ENCODE measurements at regions not wholly inside any gene's neighbourhood (a gene's known extent, or its start where the extent isn't known, plus 50 kb on each side); places are given as distances from the start of the nearest gene placed in this dataset.

- H2AFZ ChIP-seq (ENCODE audit: low read length): no peak overlapping the region
- no peaks in the 10 kb centered on the region for H3K9me3 ChIP-seq (ENCODE audit: low read length)
- H3F3A ChIP-seq (ENCODE audit: insufficient read depth, low read length): no peaks in the 10 kb centered on the region
- TF ChIP-seq CTCF (IDR thresholded peaks at IDR 0.05; ENCODE audit: low read length) (no peak), EZH2 (IDR thresholded peaks at IDR 0.05; ENCODE audit: borderline replicate concordance, low read length) (no peak)
- no peak overlapping the region for H3K27ac ChIP-seq (ENCODE audit: low read depth, low read length, poor library complexity, severe bottlenecking)
- no peaks in the 10 kb centered on the region for H3K27me3 ChIP-seq (ENCODE audit: insufficient read depth, low read length)
- no peaks in the 10 kb centered on the region for H3K36me3 ChIP-seq (ENCODE audit: insufficient read depth, low read length)
- no peak overlapping the region for H3K4me2 ChIP-seq (ENCODE audit: low read length)
- no peaks in the 10 kb centered on the region for H3K4me1 ChIP-seq (ENCODE audit: insufficient read depth, low read length, severe bottlenecking)
- no peak overlapping the region for H3K9ac ChIP-seq (ENCODE audit: low read length)
- no peaks in the 10 kb centered on the region for H3K79me2 ChIP-seq (ENCODE audit: insufficient read depth, low read length)
- no peak overlapping the region for H3K4me3 ChIP-seq (ENCODE audit: low read depth, low read length, poor library complexity, severe bottlenecking)
- H3K9me2 ChIP-seq (ENCODE audit: low read depth, low read length): no peaks in the 10 kb centered on the region
- H4K20me1 ChIP-seq (ENCODE audit: insufficient read depth, low read length): no peaks in the 10 kb centered on the region
Observed at GRCh38 chr11:96990914-96991313, 601.1 kb downstream of the JRKL start.

GRCh38 chr11:97000481-97000880 lies 610.7 kb downstream of the JRKL start:
- TF ChIP-seq EZH2 (IDR thresholded peaks at IDR 0.05; ENCODE audit: borderline replicate concordance, low read length): no peak
- TF ChIP-seq CTCF (IDR thresholded peaks at IDR 0.05; ENCODE audit: low read length): no peak
- Histone ChIP-seq H2AFZ (ENCODE audit: low read length) (no peak overlapping the region), H3K4me1 (ENCODE audit: insufficient read depth, low read length, severe bottlenecking) (no peaks in the 10 kb centered on the region), H4K20me1 (ENCODE audit: insufficient read depth, low read length) (no peaks in the 10 kb centered on the region), H3K79me2 (ENCODE audit: insufficient read depth, low read length) (no peaks in the 10 kb centered on the region), H3K27ac (ENCODE audit: low read depth, low read length, poor library complexity, severe bottlenecking) (no peak overlapping the region), H3K27me3 (ENCODE audit: insufficient read depth, low read length) (no peaks in the 10 kb centered on the region), H3K4me2 (ENCODE audit: low read length) (no peak overlapping the region), H3K36me3 (ENCODE audit: insufficient read depth, low read length) (no peaks in the 10 kb centered on the region), H3F3A (ENCODE audit: insufficient read depth, low read length) (no peaks in the 10 kb centered on the region), H3K9ac (ENCODE audit: low read length) (no peak overlapping the region), H3K9me3 (ENCODE audit: low read length) (no peaks in the 10 kb centered on the region), H3K4me3 (ENCODE audit: low read depth, low read length, poor library complexity, severe bottlenecking) (no peak overlapping the region), H3K9me2 (ENCODE audit: low read depth, low read length) (no peaks in the 10 kb centered on the region)

- H3F3A ChIP-seq (ENCODE audit: insufficient read depth, low read length): no peaks in the 10 kb centered on the region
Observed at GRCh38 chr11:97007283-97007682, 617.5 kb downstream of the JRKL start.

More at GRCh38 chr11:97007283-97007682, 617.5 kb downstream of the JRKL start:
- H3K4me1 ChIP-seq (ENCODE audit: insufficient read depth, low read length, severe bottlenecking): no peaks in the 10 kb centered on the region
- H3K9me3 ChIP-seq (ENCODE audit: low read length): no peaks in the 10 kb centered on the region
- H3K27me3 ChIP-seq (ENCODE audit: insufficient read depth, low read length): no peaks in the 10 kb centered on the region
- H3K9me2 ChIP-seq (ENCODE audit: low read depth, low read length): no peaks in the 10 kb centered on the region
- H4K20me1 ChIP-seq (ENCODE audit: insufficient read depth, low read length): no peaks in the 10 kb centered on the region
- TF ChIP-seq EZH2 (IDR thresholded peaks at IDR 0.05; ENCODE audit: borderline replicate concordance, low read length) (no peak), CTCF (IDR thresholded peaks at IDR 0.05; ENCODE audit: low read length) (no peak)
- no peak overlapping the region for H3K4me3 ChIP-seq (ENCODE audit: low read depth, low read length, poor library complexity, severe bottlenecking)
- H3K4me2 ChIP-seq (ENCODE audit: low read length): no peak overlapping the region
- H3K36me3 ChIP-seq (ENCODE audit: insufficient read depth, low read length): no peaks in the 10 kb centered on the region
- H3K79me2 ChIP-seq (ENCODE audit: insufficient read depth, low read length): no peaks in the 10 kb centered on the region
- no peak overlapping the region for H2AFZ ChIP-seq (ENCODE audit: low read length)
- H3K27ac ChIP-seq (ENCODE audit: low read depth, low read length, poor library complexity, severe bottlenecking): no peak overlapping the region
- no peak overlapping the region for H3K9ac ChIP-seq (ENCODE audit: low read length)
